K562 (cell line): ENCODE measurements at regions not wholly inside any gene's neighbourhood (a gene's known extent, or its start where the extent isn't known, plus 50 kb on each side); places are given as distances from the start of the nearest gene placed in this dataset.

Experiments used
- ATAC-seq: fragments of 200-7000 bp; cut with Tn5 transposase; 3 replicates; pipeline ENCODE4 v1.9.1; 2020; ENCODE audit warnings: moderate library complexity
- BruUV-seq: library from RNA; stranded (reverse); fragments of 400-500 nt; replicated peaks from 2 replicates; lab custom pipeline; 2021; lab: Mats Ljungman, UMichigan
- CTCF ChIA-PET: fragments of 300-600 bp; formaldehyde crosslinking; extraction: SDS; loops from one replicate; lab custom pipeline; 2021; ENCODE audit warnings: low intra/inter-chr PET ratio; lab: Yijun Ruan, JAX
- POLR2A ChIA-PET: fragments of 300-600, 350-650 bp; sonication (Branson Sonifier 250); formaldehyde crosslinking; extraction: SDS; loops from one replicate; lab custom pipeline; 2021; ENCODE audit warnings: antibody characterized with exemption, inconsistent platforms; lab: Yijun Ruan, JAX
- DNase-seq, 4 experiments: peaks; one replicate each; pipeline versions ENCODE4 v3.0.0 to v3.0.0-alpha.2; 2011 to 2018; ENCODE audit warnings: low spot score in 3 of 4, mixed read lengths in 3 of 4; ENCODE audit errors: extremely low read depth in 1 of 4
- FAIRE-seq: peaks from 2 replicates; lab custom pipeline; 2011; peaks lifted over from hg19 to GRCh38; lab: Jason Lieb, UNC
- H2AFZ ChIP-seq: 2 replicates; pipeline ENCODE4 v1.6.0; 2011; ENCODE audit warnings: low read depth, low read length, control low read depth, inconsistent platforms
- H3K27ac ChIP-seq: fragments of 200-600 bp; 3 replicates; pipeline ENCODE4 v1.8.0; 2011; ENCODE audit warnings: low read depth, mild to moderate bottlenecking, control low read depth, inconsistent platforms, low read length, moderate library complexity, mixed read lengths; ENCODE audit errors: extremely low read depth
- H3K27me3 ChIP-seq, 2 experiments: fragments of 300-600 bp in 1 of 2; 2 replicates in 1 of 2; 3 replicates in 1 of 2; pipeline versions ENCODE4 v1.6.0 to v1.8.0; 2011; ENCODE audit warnings: inconsistent platforms in 2 of 2, low read length in 2 of 2, mild to moderate bottlenecking in 1 of 2, mixed read lengths in 1 of 2, moderate library complexity in 1 of 2; ENCODE audit not compliant: control insufficient read depth in 2 of 2, insufficient read depth in 2 of 2
- H3K36me3 ChIP-seq: fragments of 300-600 bp; 3 replicates; pipeline ENCODE4 v1.8.0; 2011; ENCODE audit warnings: mild to moderate bottlenecking, low read length, inconsistent platforms; ENCODE audit not compliant: control insufficient read depth, insufficient read depth
- H3K4me1 ChIP-seq, 2 experiments: fragments of 200-600 bp in 1 of 2; replicated peaks in 1 of 2; 2 replicates in 1 of 2; 3 replicates in 1 of 2; pipeline versions ENCODE4 v1.5.1 to v1.8.0; 2011; ENCODE audit warnings: inconsistent platforms in 2 of 2, low read length in 2 of 2, mild to moderate bottlenecking in 1 of 2, mixed read lengths in 1 of 2, moderate library complexity in 1 of 2; ENCODE audit not compliant: control insufficient read depth in 2 of 2, insufficient read depth in 2 of 2
- H3K4me2 ChIP-seq: 2 replicates; pipeline ENCODE4 v1.6.1; 2011; ENCODE audit warnings: low read length, control low read depth, inconsistent platforms, mixed read lengths; ENCODE audit not compliant: insufficient read depth
- H3K4me3 ChIP-seq: fragments of 200-600 bp; sonication (generic), shearing (Covaris generic); 2 replicates; pipeline ENCODE4 v1.5.1; 2016; ENCODE audit warnings: control low read depth, inconsistent platforms
- H3K79me2 ChIP-seq: fragments of 200-600 bp; 3 replicates; pipeline ENCODE4 v1.8.0; 2011; ENCODE audit warnings: low read length, inconsistent platforms; ENCODE audit not compliant: control insufficient read depth, insufficient read depth
- H3K9ac ChIP-seq, 2 experiments: 2 replicates each; pipeline versions ENCODE4 v1.6.0 to v1.6.1; 2011; ENCODE audit warnings: low read depth in 2 of 2, low read length in 2 of 2, control low read depth in 1 of 2, inconsistent platforms in 1 of 2, mild to moderate bottlenecking in 1 of 2, mixed read lengths in 1 of 2; ENCODE audit not compliant: insufficient read depth in 1 of 2
- H3K9me1 ChIP-seq: one replicate; pipeline ENCODE4 v1.6.0; 2011; ENCODE audit warnings: inconsistent platforms, mild to moderate bottlenecking, low read length, moderate library complexity; ENCODE audit not compliant: control insufficient read depth, insufficient read depth
- H3K9me3 ChIP-seq: replicated peaks from 2 replicates; pipeline ENCODE4 v1.5.1; 2011; ENCODE audit warnings: low read depth, low read length, inconsistent platforms; ENCODE audit not compliant: control insufficient read depth, insufficient read depth
- H4K20me1 ChIP-seq: replicated peaks from 2 replicates; pipeline ENCODE4 v1.6.1; 2011; ENCODE audit warnings: low read length, inconsistent platforms, mixed read lengths; ENCODE audit not compliant: control insufficient read depth, insufficient read depth
- BRD9 ChIP-seq: fragments of 450-650 bp; IDR thresholded peaks from 2 replicates; pipeline ENCODE4 v1.6.1; 2018; ENCODE audit warnings: low read depth; ENCODE audit not compliant: partially characterized antibody
- DPF2 ChIP-seq: fragments of 450-650 bp; IDR thresholded peaks from 2 replicates; pipeline ENCODE4 v1.6.1; 2016
- GTF2B ChIP-seq: IDR thresholded peaks from 2 replicates; pipeline ENCODE4 v1.6.1; 2011; ENCODE audit not compliant: insufficient read length; ENCODE audit errors: extremely low read depth
- LARP7 ChIP-seq: fragments of 450-650 bp; IDR thresholded peaks from 2 replicates; pipeline ENCODE4 v1.6.1; 2016
- MAZ ChIP-seq, 2 experiments: fragments of 450-650 bp in 1 of 2; sonication (generic) in 1 of 2; formaldehyde crosslinking; IDR thresholded peaks in 1 of 2; conservative IDR thresholded peaks in 1 of 2; 2 replicates each; pipeline versions ENCODE4 v1.4.0 to v1.5.0; 2020; ENCODE audit warnings: mild to moderate bottlenecking in 1 of 2, missing genetic modification reagents in 1 of 2
- MECOM ChIP-seq: fragments of 250-450 bp; sonication (Bioruptor Pico); IDR thresholded peaks from 2 replicates; pipeline ENCODE4 v1.8.0; 2022; ENCODE audit warnings: inconsistent platforms
- MEIS2 ChIP-seq: fragments of 450-650 bp; IDR thresholded peaks from 2 replicates; pipeline ENCODE4 v1.6.1; 2014; ENCODE audit warnings: mild to moderate bottlenecking; ENCODE audit not compliant: partially characterized antibody
- MXI1 ChIP-seq: IDR thresholded peaks from 2 replicates; pipeline ENCODE4 v1.6.1; 2011; ENCODE audit warnings: low read depth, mild to moderate bottlenecking, improper control_type of control experiment, low read length
- NCOR1 ChIP-seq: fragments of 450-650 bp; IDR thresholded peaks from 2 replicates; pipeline ENCODE4 v1.6.1; 2016; ENCODE audit warnings: mild to moderate bottlenecking, moderate library complexity
- NFATC3 ChIP-seq: fragments of 450-650 bp; IDR thresholded peaks from 2 replicates; pipeline ENCODE4 v1.6.1; 2017; ENCODE audit warnings: mild to moderate bottlenecking
- ZBTB8A ChIP-seq: fragments of 450-650 bp; IDR thresholded peaks from 2 replicates; pipeline ENCODE4 v1.6.1; 2018; ENCODE audit warnings: mild to moderate bottlenecking, moderate library complexity; ENCODE audit not compliant: partially characterized antibody
- ZNF143 ChIP-seq: sonication (generic); formaldehyde crosslinking; IDR thresholded peaks from 2 replicates; pipeline ENCODE4 v1.9.0; 2022; ENCODE audit warnings: mild to moderate bottlenecking, missing genetic modification reagents
- WGBS: fragments of 100-300 bp; shearing (Covaris generic); methylation state at CpG from one replicate; pipeline ENCODE4 v1.1.6; 2016; ENCODE audit warnings: low coverage, mixed read lengths; ENCODE audit not compliant: insufficient coverage; ENCODE audit errors: missing lambda C conversion rate; 5-methylcytosine and 5-hydroxymethylcytosine counted together
- in situ Hi-C: fragments of 300-500 bp; cut with MboI; formaldehyde crosslinking; loops from 4 replicates; pipeline ENCODE4 v1.15.0; 2018; ENCODE audit warnings: inconsistent platforms, mixed read lengths
- intact Hi-C: fragments of 100-400 bp; cut with micrococcal nuclease; formaldehyde crosslinking; loops from 2 replicates; pipeline ENCODE4 v1.14.2; 2022
- TF ChIP-seq, protein P1 (sequence below): fragments of 450-650 bp; IDR thresholded peaks from 2 replicates; pipeline ENCODE4 v1.7.0; 2016; ENCODE audit warnings: borderline replicate concordance

DNA sequence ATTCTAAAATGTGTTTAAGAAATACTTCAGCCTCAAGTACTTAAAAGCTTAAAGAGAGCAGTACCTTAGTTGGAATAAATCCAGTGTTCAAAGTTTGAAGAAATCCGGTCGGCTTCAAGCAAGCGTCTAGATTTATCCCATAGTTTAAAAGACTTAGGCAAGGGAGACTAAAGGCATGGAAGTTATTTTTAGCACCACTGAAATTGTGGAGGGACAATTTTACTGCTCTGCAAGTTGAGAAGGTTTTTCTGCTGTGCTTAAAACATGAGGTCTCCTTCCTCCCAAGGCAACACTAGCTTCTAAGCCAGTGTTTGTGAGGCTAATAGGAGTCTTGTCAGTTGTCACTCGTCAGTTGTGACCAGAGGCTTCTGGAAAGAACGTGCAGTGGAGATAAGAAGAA lies 183.5 kb downstream of the MSL3 start:
- ChIA-PET POLR2A (no interaction called here), CTCF (no interaction called here)
- TF ChIP-seq NFATC3 (no peak), LARP7 (no peak), NCOR1 (no peak), MXI1 (no peak), MAZ (CRISPR knock-in tag; conservative IDR thresholded peaks at IDR 0.05 in 1 of 2, IDR thresholded peaks at IDR 0.05 in 1 of 2) (no peak), GTF2B (no peak), ZBTB8A (no peak), MEIS2 (no peak), BRD9 (no peak), DPF2 (no peak), ZNF143 (CRISPR knock-in tag) (no peak), MECOM (no peak)
- TF ChIP-seq, protein P1, sequence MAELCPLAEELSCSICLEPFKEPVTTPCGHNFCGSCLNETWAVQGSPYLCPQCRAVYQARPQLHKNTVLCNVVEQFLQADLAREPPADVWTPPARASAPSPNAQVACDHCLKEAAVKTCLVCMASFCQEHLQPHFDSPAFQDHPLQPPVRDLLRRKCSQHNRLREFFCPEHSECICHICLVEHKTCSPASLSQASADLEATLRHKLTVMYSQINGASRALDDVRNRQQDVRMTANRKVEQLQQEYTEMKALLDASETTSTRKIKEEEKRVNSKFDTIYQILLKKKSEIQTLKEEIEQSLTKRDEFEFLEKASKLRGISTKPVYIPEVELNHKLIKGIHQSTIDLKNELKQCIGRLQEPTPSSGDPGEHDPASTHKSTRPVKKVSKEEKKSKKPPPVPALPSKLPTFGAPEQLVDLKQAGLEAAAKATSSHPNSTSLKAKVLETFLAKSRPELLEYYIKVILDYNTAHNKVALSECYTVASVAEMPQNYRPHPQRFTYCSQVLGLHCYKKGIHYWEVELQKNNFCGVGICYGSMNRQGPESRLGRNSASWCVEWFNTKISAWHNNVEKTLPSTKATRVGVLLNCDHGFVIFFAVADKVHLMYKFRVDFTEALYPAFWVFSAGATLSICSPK: no peak
- Histone ChIP-seq H3K9ac (no peak overlapping the region), H3K4me1 (no peaks in the 10 kb centered on the region), H2AFZ (no peak overlapping the region), H3K79me2 (no peaks in the 10 kb centered on the region), H3K4me3 (no peak overlapping the region), H4K20me1 (no peaks in the 10 kb centered on the region), H3K27me3 (no peaks in the 10 kb centered on the region), H3K4me2 (no peak overlapping the region), H3K9me3 (no peaks in the 10 kb centered on the region), H3K9me1 (no peaks in the 10 kb centered on the region), H3K36me3 (no peaks in the 10 kb centered on the region), H3K27ac (no peak overlapping the region)
- WGBS: 0% methylated on average over 5 of the region's 5 CpGs
- in situ Hi-C loops (no loop called here), intact Hi-C loops (no loop called here)
- DNase-seq (no peak), ATAC-seq (no peak), FAIRE-seq (no peak)
- BruUV-seq: no TSS peak
